DOHH2 (cell line): ENCODE measurements at regions not wholly inside any gene's neighbourhood (a gene's known extent, or its start where the extent isn't known, plus 50 kb on each side); places are given as distances from the start of the nearest gene placed in this dataset.

Experiments used
- H3F3A ChIP-seq: fragments of 200-600 bp; sonication (generic), shearing (Covaris generic); 2 replicates; pipeline ENCODE4 v1.6.0; 2016; ENCODE audit warnings: antibody characterized with exemption, mild to moderate bottlenecking; ENCODE audit not compliant: control insufficient read depth, insufficient read depth
- H3K27ac ChIP-seq: fragments of 200-600 bp; sonication (generic); 2 replicates; pipeline ENCODE4 v1.5.1; 2014; ENCODE audit warnings: low read depth, mild to moderate bottlenecking, low read length, moderate library complexity
- H3K27me3 ChIP-seq: fragments of 200-600 bp; sonication (generic); 2 replicates; pipeline ENCODE4 v1.6.1; 2014; ENCODE audit warnings: mild to moderate bottlenecking, low read length, mixed read lengths; ENCODE audit not compliant: control insufficient read depth
- H3K36me3 ChIP-seq: fragments of 200-600 bp; sonication (generic); 2 replicates; pipeline ENCODE4 v1.6.1; 2014; ENCODE audit warnings: mild to moderate bottlenecking, low read length, moderate library complexity, mixed read lengths; ENCODE audit not compliant: control insufficient read depth
- H3K4me1 ChIP-seq: fragments of 200-600 bp; sonication (generic); 2 replicates; pipeline ENCODE4 v1.6.1; 2014; ENCODE audit warnings: mild to moderate bottlenecking, low read length, mixed read lengths; ENCODE audit not compliant: control insufficient read depth
- H3K4me2 ChIP-seq: fragments of 200-600 bp; sonication (generic); 2 replicates; pipeline ENCODE4 v1.6.0; 2014; ENCODE audit warnings: mild to moderate bottlenecking, low read length, moderate library complexity
- H3K4me3 ChIP-seq: fragments of 200-600 bp; sonication (generic); 2 replicates; pipeline ENCODE4 v1.5.1; 2014; ENCODE audit warnings: mild to moderate bottlenecking, low read length, mixed read lengths
- H3K79me2 ChIP-seq: fragments of 200-600 bp; sonication (generic); 2 replicates; pipeline ENCODE4 v1.6.1; 2014; ENCODE audit warnings: mild to moderate bottlenecking, low read length, mixed read lengths; ENCODE audit not compliant: control insufficient read depth
- H3K9me2 ChIP-seq: fragments of 200-600 bp; sonication (generic); replicated peaks from 2 replicates; pipeline ENCODE4 v1.6.1; 2014; ENCODE audit warnings: mild to moderate bottlenecking, low read length, mixed read lengths; ENCODE audit not compliant: control insufficient read depth
- H3K9me3 ChIP-seq: fragments of 200-600 bp; sonication (generic); 2 replicates; pipeline ENCODE4 v1.6.1; 2014; ENCODE audit warnings: antibody characterized with exemption, low read length, mixed read lengths; ENCODE audit not compliant: control insufficient read depth, insufficient read depth
- H4K20me1 ChIP-seq: fragments of 200-600 bp; sonication (generic); 2 replicates; pipeline ENCODE4 v1.6.0; 2014; ENCODE audit warnings: low read depth, mild to moderate bottlenecking, antibody characterized with exemption, low read length, moderate library complexity; ENCODE audit not compliant: control insufficient read depth, insufficient read depth
- EZH2phosphoT487 ChIP-seq: fragments of 200-600 bp; sonication (generic); IDR thresholded peaks from 2 replicates; pipeline ENCODE4 v1.6.1; 2017; ENCODE audit warnings: borderline replicate concordance, mild to moderate bottlenecking, antibody characterized with exemption, low read length, moderate library complexity, mixed read lengths
- TF ChIP-seq, protein P1 (sequence below): fragments of 200-600 bp; sonication (generic); IDR thresholded peaks from one replicate; pipeline ENCODE4 v1.5.1; 2014; ENCODE audit warnings: antibody characterized with exemption, mild to moderate bottlenecking, low read depth, low read length; ENCODE audit not compliant: poor library complexity, severe bottlenecking

DNA sequence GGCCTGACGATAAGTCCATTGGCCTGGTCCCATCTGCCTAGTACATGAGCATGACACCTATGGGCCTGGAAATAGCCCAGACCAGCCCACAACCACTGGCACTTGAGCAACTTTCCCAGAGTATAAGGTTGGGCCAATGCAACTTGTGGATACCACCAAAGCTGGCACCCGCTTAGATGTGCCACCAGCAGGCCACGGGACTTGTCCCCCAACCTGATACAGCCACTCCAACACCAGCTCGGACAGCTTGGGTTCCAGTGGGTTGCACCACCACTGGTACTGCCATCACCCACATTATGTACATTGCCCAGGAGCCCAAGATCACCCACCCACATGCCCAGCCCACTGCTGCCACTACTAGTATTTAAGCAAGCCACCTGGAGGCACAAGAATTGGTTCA lies 381.2 kb downstream of the GBE1 start:
- Histone ChIP-seq H3K4me3 (no peak overlapping the region), H3K27me3 (no peaks in the 10 kb centered on the region), H3K9me2 (no peaks in the 10 kb centered on the region), H3K4me1 (no peaks in the 10 kb centered on the region), H4K20me1 (no peaks in the 10 kb centered on the region), H3K79me2 (no peaks in the 10 kb centered on the region), H3K36me3 (no peaks in the 10 kb centered on the region), H3K27ac (no peak overlapping the region), H3K9me3 (no peaks in the 10 kb centered on the region), H3F3A (no peaks in the 10 kb centered on the region), H3K4me2 (no peak overlapping the region)
- TF ChIP-seq, protein P1, sequence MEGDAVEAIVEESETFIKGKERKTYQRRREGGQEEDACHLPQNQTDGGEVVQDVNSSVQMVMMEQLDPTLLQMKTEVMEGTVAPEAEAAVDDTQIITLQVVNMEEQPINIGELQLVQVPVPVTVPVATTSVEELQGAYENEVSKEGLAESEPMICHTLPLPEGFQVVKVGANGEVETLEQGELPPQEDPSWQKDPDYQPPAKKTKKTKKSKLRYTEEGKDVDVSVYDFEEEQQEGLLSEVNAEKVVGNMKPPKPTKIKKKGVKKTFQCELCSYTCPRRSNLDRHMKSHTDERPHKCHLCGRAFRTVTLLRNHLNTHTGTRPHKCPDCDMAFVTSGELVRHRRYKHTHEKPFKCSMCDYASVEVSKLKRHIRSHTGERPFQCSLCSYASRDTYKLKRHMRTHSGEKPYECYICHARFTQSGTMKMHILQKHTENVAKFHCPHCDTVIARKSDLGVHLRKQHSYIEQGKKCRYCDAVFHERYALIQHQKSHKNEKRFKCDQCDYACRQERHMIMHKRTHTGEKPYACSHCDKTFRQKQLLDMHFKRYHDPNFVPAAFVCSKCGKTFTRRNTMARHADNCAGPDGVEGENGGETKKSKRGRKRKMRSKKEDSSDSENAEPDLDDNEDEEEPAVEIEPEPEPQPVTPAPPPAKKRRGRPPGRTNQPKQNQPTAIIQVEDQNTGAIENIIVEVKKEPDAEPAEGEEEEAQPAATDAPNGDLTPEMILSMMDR: no peak
- TF ChIP-seq EZH2phosphoT487: no peak

DNA sequence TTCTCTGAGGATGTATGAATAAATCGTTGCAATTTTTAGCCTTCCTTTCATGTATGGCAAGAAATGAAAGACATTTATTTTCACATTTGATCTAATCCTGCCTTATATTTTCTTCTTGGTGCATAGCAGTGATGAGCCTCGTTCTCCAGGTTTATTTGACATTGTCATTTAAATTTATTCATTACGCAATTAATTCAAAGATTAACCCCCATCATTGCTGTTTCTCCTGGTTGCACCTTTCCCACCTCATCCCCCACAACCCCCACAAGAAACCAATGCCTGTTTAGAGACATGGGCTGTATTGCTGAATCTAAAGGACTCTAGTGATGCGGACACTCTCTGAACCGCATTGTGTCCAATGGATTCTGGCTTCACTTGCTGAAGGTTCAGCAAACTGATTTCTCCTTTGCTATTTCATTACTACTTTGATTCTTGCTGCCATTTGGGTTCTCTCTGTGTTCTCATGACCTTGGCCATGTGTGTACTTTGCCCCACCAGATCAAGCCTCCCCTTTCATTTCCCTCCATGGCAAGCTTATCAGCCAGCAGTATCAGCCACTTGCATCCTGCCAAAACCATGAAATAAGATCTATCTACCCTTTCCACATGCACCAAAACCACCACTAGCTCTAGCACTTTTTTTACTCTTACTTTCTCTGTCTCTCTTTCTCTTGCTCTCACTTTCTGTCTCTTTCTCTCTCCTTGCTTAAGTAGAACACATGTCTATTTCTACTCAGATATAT lies 382.7 kb downstream of the GBE1 start:
- H3K9me2 ChIP-seq: no peaks in the 10 kb centered on the region
- no peaks in the 10 kb centered on the region for H4K20me1 ChIP-seq
- H3K4me3 ChIP-seq: no peak overlapping the region
- TF ChIP-seq EZH2phosphoT487: no peak
- TF ChIP-seq, protein P1: no peak
- H3K36me3 ChIP-seq: no peaks in the 10 kb centered on the region
- H3K9me3 ChIP-seq: no peaks in the 10 kb centered on the region
- no peak overlapping the region for H3K4me2 ChIP-seq
- H3F3A ChIP-seq: no peaks in the 10 kb centered on the region
- no peaks in the 10 kb centered on the region for H3K79me2 ChIP-seq
- H3K4me1 ChIP-seq: no peaks in the 10 kb centered on the region
- H3K27ac ChIP-seq: no peak overlapping the region
- H3K27me3 ChIP-seq: no peaks in the 10 kb centered on the region

DNA sequence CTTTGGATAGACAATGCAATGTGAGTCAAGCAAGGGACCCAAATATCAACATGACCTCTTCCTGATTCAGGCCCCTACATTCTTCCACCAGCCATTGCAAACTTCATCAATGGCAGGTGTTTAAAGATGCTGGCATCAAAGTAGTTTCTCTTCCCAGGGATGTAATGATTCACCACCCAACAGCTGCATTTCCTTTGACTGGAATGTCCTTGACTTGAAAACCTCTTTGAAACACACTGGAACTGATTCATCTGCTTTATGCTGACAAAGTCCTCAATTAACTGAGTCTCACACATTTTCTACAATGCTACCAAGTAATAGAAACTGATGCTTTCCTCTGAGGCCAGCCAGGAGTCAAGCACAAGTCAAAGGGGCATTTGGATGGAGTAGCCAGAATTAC lies 385.5 kb downstream of the GBE1 start:
- Histone ChIP-seq H3K36me3 (no peaks in the 10 kb centered on the region), H3F3A (no peaks in the 10 kb centered on the region), H4K20me1 (no peaks in the 10 kb centered on the region), H3K9me2 (no peaks in the 10 kb centered on the region), H3K9me3 (no peaks in the 10 kb centered on the region), H3K4me3 (no peak overlapping the region), H3K27me3 (no peaks in the 10 kb centered on the region), H3K79me2 (no peaks in the 10 kb centered on the region), H3K4me2 (no peak overlapping the region), H3K27ac (no peak overlapping the region), H3K4me1 (no peaks in the 10 kb centered on the region)
- TF ChIP-seq, protein P1: no peak
- TF ChIP-seq EZH2phosphoT487: no peak
